RPMI7951 (cell line): ENCODE measurements at regions not wholly inside any gene's neighbourhood (a gene's known extent, or its start where the extent isn't known, plus 50 kb on each side); places are given as distances from the start of the nearest gene placed in this dataset.

Experiments
- DNase-seq: peaks from one replicate; pipeline ENCODE4 v3.0.0-alpha.2; 2012; ENCODE audit warnings: low read depth

DNA sequence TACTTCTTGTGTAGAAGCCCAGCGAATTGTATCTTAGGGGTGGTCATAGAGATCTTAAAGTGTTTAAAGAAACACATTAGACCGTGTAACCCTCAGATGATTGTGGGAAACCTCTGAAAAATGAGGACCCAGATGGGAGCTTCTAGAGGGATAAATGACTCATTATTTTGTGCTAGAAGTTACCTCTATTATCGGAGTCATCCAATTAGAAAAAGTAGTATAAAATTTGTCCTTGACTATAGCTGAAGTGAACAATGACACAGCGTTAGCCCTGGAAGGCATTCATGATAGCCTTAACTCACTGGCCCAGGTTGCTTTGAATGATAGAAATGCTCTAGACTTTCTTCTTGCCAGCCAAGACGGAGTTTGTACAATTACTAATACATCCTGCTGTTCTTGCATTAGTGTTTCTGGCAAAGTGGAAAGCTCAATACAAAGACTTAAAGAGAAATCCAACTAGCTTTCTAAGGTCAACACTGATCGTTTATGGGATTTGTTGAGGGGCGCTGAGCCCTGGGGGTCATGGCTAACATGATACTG lies 178.9 kb upstream of the VEGFC start:
- DNase-seq: peak; percentile 69

DNA sequence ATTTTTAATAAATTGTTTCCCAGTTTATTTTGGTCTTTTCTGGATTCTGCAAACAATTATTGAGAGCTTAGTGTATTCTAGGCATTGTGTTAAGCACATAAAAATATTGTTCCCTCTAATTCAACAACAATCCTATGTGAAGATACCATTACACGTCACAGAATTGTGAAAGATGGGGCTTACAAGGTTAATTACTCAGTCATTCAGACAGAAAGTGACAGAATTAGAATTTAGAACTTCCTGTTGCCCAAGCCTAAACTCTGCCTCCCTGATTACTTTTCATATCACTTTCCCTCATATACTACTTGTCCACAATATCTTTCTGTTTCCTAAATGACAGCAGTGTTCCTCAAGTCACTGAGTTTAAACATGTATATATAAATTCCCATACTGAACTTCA lies 186.7 kb upstream of the VEGFC start:
- DNase-seq: no peak

DNA sequence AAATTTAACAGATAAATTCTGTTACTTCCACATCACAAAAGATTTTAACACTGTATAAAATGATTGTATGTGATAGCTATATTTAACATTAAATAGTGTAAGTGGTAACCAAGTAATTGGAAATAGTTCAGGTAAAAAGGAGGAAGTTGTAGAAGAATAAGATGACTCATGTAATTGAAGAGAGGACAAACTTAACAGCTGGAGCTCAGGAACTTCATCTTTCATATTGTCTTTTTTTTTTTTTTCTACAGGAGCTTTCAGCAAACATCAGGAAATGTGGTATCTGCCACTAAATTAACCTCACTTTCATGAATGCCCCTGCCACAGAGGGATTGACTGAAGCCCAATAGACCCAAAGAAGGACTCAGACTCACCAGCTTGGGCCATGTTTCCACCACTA lies 188.4 kb upstream of the VEGFC start:
- no peak for DNase-seq

DNA sequence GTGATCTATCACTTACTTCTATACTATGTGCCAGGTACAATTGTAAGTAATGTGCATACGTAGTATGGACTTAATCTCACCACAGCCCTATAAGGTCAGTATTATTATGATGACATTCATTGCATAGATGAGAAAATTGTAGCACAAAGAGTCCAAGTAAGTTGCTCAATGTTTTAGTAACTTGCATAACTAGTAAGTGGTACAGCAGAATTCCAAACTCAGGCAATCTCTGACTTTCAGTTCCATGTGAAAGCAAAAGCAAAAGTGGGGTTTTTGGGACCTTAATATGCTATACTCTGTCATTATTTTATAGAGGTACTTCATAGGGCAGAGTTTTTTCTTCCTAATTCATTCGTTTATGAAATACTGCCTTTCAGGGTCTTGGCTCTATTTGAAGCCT lies 188.8 kb upstream of the VEGFC start:
- peak; percentile 55 for DNase-seq

DNA sequence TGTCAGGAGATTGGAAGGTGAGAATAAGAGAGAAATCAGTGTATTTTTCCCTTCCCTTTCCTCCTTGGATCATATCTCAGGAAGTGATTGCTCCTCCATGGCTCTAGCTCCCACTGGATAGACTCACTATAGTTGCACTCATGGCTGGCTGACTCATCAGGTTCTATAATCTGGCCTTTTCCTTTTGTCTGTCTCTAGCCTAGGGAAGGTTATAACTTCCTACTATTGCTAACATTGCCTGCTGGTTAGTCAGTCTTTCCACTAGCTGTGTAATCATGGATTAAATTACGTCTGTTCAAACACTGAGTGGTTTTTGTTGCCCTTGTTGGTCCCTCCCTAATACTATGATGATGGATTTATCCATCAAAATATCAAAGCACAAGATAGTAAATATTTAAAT lies 195.5 kb upstream of the VEGFC start:
- DNase-seq: peak; percentile 98

DNA sequence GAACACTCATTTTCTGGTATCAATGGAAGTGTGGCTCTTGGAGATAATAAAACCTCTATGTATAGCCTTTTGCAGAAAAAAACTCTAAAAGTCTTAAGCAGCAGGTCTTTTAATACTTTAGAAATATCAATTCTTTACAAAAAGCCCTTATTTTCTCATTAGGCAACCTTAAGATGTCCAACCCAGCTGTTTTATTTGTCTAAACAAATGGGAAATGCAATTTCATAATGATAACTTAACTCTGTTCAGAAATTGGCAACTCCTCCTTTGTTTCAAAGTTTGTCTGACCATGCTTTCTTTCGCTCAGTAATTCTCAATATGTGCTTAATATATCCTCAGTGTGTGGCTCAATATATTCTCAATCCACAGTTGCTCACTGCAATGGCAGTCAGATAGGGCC lies 196.5 kb upstream of the VEGFC start:
- DNase-seq: no peak

DNA sequence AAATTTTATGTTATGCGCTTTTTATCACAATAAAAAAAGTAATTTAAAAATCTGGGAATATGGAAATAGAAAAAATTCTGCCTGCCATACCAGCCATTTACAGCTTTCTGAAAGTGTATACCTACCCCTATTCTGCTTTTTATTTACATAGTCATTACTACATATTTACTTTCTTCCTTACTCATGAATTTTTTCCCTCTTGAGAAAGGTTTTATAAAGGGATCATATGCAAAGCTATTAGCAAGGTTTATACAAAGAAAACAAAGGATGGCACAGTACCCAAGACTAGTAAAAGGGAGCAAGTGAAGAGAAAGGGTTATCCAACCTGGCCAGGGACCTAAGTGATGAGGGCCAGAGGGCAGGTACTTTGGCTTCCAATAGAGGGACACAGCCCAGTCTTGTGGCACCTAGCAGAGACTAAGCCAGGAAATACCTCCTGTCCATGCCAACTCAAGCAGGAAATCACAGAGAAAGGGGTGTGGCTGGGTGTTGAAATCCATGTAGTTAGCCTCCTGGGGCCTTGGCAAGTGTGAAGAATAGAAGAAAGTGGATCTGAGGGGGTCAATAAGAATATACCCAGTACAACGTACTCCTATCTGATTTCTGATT lies 207.3 kb upstream of the VEGFC start:
- DNase-seq: no peak

DNA sequence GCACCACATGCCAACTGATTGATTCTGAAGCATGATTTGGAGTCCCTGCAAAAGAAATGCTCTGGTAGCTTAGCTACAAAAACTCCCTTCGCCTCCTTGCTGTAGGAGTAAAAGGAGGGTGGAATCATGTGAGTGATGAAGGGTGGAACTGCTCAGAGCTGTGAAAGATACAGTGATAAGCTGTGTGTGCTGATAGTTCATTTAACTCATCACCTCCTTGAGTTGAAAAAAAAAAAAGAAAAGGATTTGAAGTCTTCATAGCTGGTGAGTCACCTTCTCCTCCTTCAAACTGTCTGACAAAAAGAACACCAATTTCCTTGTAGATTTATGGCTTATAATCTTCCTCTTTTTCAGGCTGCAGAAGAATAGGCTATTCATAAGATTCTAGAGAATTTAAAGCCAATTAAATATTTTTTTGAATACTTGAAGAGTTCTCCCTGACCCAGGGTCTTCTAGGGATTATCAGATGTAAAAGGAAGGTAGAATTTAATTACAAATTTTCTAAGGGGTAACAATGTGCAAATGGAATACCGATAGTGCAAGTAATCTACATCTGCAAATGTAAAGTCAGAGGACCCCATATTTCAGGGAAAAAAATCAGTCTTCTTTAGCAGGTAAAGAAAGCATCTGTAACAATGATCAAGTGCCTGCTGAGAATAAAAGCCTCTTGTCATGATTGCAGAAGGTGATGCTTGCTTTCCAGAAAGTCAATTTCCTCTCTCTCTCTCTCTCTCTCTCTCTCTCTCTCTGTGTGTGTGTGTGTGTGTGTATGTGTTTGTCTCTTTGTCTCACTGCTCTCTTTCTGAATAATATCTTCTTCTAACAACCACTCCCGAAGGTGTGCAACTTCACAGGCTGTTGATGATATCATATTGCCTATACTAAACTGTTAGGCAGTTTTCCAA lies 208.8 kb upstream of the VEGFC start:
- DNase-seq: peak; percentile 72

DNA sequence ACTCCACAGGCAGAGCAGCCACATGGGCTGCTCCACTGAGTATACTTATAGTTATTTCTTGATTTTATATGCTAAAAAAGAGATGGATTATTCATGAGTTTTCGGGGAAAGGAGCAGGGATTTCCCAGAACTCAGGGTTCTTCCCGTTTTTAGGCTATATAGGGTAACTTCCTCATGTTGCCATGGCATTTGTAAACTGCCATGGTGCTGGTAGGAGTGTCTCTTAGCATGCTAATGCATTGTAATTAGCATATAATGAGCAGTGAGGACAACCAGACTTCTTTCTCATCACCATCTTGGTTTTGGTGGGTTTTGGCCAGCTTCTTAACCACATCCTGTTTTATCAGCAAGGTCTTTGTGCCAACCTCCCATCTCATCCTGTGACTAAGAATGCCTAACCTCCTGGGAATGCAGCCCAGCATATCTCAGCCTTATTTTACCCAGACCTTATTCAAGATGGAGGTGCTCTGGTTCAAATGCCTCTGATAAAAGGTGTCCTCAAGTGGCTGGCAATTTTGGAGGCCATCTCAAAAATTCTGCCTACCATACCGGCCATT lies 213.0 kb upstream of the VEGFC start:
- DNase-seq: peak; percentile 99

DNA sequence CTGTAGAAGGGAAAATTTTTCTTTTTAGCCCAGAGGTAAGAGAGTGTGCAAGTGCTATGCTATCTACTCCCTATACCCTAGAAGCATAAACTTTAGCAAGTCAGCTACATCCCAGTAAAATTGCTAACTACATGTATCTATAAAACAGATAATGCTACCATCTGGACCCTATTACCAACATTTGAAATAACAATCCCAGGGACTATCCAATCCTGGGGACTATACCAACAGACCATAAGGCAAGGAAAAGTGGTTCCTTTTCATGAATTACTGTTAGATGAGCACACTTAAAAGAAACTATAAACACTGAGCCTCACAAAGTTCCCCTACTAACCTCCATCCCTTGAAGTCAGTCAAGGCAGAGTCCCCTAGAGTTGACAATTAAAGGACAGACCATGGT lies 213.6 kb upstream of the VEGFC start:
- peak; percentile 53 for DNase-seq

DNA sequence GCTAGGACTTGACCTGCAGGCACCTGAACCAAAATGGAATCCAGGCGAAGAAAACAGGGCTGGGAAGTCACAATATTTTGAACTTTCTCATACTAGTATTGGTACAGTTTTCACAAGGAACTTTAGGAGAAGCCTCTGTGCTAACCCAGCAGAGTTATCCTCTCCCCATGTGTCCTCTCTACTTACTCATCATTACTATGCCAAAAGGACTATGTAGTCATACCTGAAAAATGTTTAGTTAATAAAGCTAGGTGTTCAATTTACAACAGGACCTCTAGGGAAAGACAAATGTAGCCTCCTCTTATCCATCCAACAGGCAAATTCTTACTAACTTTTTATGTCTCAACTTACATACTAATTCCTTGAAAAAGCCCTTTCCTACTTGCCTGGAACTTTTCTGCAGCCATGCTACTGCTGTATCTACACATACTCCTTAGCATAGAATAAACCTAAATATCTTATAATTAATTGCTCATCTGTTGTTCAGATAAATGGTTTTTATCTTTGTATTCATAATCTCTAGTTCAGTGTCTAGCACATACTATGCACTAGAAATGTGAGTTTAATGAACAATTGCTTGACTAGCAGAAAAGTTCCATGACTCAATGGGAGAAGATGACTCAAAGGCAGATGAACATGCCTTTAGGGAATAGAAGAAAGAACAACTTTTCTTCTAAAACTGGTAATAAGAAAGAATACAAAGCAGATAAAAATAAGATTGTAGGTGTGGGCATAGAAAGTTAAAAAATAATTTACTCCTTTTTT lies 215.5 kb upstream of the VEGFC start:
- DNase-seq: peak; percentile 88

DNA sequence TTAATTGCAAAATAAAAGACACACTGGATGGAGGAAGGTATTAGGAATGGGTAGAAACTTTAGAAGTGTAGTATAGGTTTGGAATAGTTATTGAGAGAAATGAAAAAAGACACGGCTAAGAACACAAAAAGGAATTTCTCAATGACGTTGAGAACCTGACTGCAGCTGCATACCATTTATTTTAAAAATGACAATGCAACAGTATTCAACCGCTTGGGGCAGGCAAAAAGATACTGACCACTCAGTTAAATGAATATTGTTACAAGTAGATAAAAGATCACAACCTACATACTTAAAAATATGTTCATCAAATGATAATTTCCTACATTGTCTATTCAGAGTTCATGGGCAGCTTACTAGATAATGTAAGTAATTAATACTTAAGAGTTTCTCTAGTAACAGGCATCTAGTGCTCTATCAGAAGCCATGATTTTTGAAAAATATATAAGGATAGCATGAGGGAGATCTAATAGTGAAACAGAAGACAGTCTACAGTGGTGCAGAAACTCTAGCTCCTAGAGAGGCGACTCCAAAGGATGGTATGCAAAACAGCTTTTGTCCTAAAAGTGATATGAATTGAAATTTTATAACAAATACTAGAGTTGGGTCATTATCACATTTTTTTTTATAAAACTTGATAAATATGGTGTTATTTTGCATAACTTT lies 216.2 kb upstream of the VEGFC start:
- peak; percentile 74 for DNase-seq

DNA sequence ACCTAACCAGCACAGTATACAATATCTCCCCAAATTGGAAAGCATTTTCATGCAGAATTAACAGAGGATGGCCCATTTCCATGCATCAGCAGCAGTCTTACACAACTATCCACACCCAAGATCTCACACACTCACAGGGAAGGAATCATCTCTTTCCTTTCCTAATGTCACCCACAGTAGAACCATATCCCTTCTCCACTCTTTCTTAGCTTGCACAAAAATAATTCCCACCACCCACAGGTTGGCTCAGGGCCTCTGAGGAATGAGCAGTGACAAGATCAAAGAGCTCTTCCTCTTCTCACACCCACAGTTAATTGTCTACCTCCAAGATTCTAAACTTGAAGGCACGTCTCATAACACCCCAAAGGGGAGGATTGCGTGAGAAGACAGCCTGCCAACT lies 217.7 kb upstream of the VEGFC start:
- DNase-seq: peak; percentile 48

DNA sequence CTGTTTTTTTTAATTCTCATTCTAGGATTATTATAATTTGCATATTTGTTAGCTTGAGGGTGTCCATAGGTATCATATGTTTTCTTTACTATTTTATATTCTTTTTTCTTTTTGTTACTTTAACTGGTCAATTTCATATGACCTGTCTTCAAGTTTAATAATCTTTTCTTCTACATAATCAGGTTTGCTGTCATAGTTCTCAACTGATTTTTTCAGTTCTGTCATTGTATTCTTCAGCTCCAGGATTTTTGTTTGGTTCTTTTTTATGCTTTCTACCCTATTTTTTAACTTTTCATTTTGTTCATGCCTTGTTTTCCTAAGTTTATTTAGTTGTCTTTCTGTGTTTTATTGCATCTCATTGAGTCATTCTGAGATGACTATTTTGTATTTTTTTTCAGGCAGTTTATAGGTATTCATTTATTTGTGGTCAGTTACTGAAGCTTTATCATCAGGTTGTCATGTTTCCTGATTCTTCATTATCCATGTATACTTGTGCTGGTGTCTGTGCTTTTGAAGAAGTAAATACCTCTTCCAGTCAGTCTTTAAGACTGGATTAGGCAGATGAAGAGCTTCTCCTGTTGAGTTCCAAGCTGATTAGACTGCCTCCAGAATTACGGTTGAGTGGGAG lies 220.3 kb upstream of the VEGFC start:
- no peak for DNase-seq

DNA sequence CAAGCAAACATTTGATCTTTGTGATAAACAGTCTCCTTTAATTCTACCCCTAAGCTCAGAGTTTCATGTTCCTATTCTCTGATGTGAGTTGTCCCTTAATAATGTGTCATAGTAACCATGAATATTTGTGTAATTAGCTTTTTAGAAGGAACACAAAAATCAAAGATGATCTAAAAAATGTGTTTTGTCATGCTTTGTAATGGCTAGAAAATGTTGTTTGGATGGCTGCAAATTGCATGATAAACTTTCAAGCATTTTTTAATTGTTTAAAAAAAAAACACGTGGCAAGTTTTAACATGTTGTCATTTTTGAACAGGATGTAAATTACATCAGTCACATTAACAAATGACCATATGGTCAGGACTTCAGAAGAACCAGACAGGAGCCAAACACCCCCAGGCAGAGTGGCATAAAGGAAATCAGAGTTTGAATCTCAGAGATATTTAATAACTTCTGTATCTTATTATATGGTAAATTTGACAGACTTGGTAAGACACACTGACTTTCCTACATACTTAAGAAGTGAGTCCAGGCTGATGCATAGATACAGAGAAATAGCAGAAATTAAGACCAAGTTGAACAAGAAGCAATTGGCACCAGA lies 223.9 kb upstream of the VEGFC start:
- DNase-seq: peak; percentile 81

DNA sequence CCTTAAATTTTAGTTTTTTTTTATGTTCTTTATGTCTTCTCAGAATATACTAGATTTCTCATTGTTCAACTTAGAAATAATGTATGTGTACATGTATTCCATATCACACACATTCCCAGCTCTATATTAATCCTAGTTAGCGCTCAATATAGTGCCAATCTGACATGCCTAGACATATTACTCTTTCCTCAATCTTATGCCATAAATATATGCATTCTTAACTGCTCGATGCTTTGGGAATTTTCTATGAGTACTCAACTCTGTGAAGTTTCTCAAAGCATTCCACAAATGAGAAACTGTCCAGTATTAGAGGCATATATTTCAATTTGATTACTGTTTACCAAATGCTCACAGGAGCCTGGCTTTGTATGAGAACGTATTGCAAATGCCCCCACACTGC lies 231.2 kb upstream of the VEGFC start:
- no peak for DNase-seq

DNA sequence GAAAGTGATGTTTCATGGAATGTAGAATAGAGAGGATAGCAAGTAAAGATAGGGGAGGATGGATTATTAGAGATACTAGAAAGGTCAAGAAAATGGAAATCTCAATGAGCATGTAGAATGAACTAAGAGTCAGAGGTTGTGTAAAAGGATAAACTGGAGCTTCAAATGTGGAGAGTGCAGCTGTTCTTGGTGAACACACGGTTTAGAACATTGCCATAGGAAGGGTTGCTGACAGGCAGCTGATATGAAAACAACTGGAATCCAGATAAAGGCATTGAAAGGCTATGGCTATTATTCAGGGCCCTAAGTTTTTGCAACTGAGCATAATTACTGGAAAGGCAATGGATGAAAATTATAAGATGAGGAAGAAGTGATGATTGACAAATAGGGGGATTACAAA lies 239.6 kb upstream of the VEGFC start:
- no peak for DNase-seq

DNA sequence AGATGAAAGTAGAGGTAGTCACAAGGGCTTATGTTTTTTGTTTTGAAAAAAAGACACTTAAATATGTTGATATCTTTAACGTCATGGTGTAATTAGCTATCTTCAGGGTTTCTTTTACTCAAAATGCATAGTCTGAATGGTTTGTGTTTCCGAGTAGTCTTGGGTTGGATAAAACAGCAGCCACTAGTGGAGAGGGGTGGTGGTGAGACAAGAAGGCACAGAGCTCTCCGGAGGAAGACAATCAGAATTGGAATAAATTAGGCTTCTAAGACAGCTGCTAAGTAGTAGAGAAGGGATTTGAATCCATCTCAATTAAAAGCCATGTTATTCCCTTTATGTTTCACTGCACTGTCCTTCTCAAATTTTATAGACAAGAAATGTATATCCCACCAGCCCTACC lies 240.4 kb upstream of the VEGFC start:
- peak; percentile 52 for DNase-seq

DNA sequence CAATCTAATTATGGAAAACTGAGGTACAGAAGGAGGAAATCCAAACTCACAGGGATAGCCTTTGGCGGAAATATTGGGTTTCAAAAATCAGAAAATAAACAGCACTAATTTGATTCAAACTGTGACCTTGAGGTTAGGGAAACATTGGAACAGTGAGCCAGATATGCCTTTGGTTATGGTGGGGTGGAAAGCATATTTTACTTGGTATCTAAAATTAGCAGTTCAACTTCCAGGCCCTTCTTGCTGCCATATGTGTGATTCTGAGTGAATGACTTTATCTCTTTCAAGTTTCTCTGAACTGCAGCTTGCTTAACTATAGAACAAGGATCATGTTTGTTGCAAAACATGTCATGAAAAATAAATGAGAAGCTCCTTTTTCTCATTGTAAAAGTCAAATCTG lies 240.9 kb upstream of the VEGFC start:
- DNase-seq: peak; percentile 71

DNA sequence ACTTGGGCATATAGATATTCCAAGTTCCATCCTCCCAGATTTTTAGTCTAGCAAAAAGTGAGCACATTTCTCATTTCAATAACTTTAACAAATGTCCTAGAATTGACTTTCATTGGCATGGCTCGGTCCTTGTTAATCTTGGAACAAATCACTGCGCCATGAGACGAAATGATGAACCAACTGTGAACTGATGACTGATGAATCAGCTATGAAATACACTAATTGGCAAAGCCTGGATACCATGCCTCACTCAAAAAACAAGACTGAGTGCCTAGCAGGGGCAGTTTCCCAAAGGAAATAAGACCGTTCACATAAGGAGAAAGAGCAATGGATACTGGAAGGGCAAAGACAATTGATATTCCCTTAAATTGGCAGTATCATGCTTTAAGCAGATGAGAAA lies 248.6 kb upstream of the VEGFC start:
- DNase-seq: peak; percentile 74
